DMS53 (cell line): ENCODE measurements at regions not wholly inside any gene's neighbourhood (a gene's known extent, or its start where the extent isn't known, plus 50 kb on each side); places are given as distances from the start of the nearest gene placed in this dataset.
"Not testable (repeated sequence)": the region's sequence is repeated elsewhere in the genome, so short reads cannot be mapped to it uniquely, and the experiment has no call there.

ENCODE experiments used
- DNase-seq: peaks from one replicate; lab custom pipeline; 2025; lab: John Stamatoyannopoulos, UW

- not testable (repeated sequence) for DNase-seq
Observed at GRCh38 chr6:81344026-81344425, 408.5 kb downstream of the TENT5A start.

DNA sequence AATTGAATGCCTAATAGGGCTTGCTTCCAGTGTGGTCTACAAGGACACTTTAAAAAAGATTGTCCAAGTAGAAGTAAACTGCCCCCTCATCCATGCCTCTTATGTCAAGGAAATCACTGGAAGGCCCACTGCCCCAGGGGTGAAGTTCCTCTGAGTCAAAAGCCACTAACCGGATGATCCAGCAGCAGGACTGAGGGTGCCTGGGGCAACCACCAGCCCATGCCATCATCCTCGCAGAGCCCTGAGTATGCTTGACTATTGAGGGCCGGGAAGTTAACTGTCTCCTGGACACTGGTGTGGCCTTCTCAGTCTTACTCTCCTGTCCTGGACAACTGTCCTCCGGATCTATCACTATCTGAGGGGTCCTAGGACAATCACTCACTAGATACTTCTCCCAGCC is 411.5 kb downstream of the TENT5A start:
- DNase-seq = no peak

- no peak for DNase-seq
Observed at GRCh38 chr6:81331526-81331925, 421.0 kb downstream of the TENT5A start.

- DNase-seq = no peak
Observed at GRCh38 chr6:81328700-81329099, 423.8 kb downstream of the TENT5A start.

GRCh38 chr6:81326881-81327561 is 425.5 kb downstream of the TENT5A start:
- no peak for DNase-seq

GRCh38 chr6:81309811-81310210 is 442.7 kb downstream of the TENT5A start:
- no peak for DNase-seq

- no peak for DNase-seq
Observed at GRCh38 chr6:81308577-81309279, 443.8 kb downstream of the TENT5A start.

DNA sequence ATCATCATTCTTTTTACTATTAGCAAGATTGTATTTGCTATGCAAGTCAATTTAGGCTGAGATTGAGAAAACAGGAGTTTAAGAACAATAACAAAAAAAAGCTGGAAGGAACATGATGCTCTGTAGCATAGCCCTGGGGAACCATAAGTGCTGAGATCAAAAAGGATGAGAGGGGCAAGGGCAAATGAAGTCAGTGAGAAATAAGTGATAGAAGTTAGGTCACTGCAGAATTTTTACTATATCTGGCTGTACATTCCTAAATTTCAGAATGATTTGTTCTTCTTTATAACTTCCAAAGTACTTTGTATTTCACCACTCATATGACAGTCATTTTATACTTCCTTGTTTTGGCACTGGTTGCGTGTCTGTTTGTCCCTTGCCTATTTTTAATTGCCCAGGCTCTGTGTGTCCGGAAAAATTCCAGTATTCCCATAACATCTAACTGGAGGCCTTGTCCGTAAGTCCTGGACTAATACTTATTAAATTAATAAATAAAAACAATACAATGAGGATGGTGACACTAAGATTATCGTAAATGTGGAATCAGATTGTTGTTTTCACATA is 444.7 kb downstream of the TENT5A start:
- no peak for DNase-seq

DNA sequence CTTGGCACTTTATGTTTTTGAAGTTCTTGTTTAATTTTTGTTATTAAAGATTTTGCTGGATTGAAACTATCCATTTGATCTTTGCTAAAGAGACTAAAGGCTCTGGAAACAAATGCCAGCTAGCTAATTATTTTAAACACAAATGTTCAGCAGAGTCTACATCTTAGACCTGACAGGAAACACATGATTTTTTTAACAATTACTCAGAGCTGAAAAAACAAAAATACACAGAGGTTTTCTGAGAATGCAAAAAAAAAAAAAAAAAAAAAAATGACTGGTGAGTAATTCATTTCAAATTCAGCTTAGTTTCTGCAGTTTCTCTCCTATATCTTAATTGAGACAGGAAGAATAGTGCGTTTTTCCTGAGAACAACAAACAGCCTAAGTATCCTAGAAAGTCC is 448.0 kb downstream of the TENT5A start:
- DNase-seq = no peak

GRCh38 chr6:81300961-81301360 is 451.5 kb downstream of the TENT5A start:
- no peak for DNase-seq

DNA sequence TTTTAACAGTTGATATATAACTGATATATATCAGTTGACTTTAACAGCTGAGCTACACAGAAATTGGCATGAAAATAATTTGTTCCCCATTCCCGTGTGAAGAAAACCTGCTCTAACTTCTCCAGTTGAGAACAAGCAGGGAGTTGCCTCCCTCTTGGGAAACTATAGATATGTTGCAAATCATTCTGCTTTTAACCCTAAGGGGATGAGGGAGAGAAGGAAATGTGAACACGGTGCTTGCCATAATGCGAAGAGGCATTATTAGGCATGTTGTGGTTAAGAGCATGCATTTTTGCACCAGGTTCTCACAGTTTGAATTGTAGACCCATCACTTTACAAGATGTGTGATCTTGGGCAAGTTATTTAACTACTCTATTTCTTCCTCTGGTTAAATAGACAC is 453.7 kb downstream of the TENT5A start:
- DNase-seq = no peak

- no peak for DNase-seq
Observed at GRCh38 chr6:81295310-81295709, 457.2 kb downstream of the TENT5A start.

DNA sequence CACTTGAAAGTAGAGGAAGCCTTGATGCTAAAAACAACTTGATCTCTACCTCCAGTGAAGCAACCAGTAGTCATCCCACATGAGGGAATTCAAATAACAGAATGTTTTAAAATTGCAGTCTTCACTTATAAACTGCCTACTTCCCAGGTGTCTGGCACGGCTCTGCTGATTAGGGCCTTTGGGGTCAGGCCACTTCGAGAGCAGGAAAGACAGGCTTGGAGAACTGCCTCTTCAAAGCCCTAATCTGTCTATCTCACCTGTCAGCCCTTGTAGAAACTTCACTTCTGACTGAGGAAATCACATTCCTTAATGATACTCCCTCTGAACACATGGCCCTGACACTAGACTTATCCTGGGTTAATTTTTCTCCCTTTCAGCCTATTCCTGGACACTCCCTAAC is 458.6 kb downstream of the TENT5A start:
- no peak for DNase-seq

DNA sequence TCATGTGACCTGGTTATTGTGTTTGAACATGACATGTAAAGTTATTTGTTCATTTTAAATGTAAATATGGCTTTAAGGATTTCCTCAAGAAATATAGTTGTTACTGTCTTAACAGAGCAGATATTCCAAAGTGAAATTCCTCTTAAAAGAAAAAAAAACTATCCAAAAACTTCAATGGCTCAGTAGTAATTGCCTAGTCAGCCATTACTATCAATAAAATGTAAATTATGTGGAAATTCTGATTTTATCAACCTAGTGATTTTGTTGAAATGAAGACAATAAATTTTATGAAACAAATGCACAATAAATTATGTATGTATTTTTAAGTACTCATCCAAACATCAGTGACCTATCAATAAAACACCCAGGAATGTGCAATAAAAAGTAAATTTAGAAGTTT is 463.3 kb downstream of the TENT5A start:
- DNase-seq = no peak

- no peak for DNase-seq
Observed at GRCh38 chr6:81265106-81265505, 487.4 kb downstream of the TENT5A start.

DNA sequence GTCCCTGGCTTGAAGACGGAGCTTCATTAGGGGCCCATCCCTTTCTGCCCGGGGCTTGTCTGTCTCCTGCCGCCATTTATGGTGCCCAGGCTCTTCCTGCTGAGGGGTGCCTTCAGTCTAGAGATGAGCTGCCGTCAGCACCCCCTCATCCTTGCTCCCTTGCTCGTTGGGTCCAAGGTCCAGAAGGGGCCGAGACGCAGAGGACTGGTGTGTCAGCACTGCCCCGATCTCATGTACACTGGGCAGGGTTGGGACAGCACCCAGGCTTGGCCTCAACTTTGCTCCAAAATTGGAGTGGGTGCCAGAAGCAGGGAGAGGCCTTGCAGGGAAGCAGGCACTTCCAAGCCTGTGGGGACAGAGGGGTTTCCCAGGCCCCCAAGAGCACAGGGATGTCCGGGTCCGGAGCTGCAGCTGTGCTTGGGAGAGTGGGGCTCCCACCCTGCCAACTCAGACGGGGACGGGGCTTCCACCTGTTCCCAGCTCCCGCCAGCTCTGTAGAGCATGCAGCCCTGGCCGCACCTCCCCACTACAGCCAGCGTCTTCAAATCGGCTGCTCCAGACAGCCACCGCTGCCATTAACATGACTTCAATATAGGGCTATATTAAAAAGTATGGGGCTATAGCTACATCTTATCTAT is 488.8 kb downstream of the TENT5A start:
- DNase-seq = no peak

GRCh38 chr6:81262656-81263055 is 489.8 kb downstream of the TENT5A start:
- no peak for DNase-seq

- DNase-seq = not testable (repeated sequence)
Observed at GRCh38 chr6:81256223-81256622, 496.3 kb downstream of the TENT5A start.

GRCh38 chr6:81253821-81254220 is 498.7 kb downstream of the TENT5A start:
- DNase-seq = no peak

DNA sequence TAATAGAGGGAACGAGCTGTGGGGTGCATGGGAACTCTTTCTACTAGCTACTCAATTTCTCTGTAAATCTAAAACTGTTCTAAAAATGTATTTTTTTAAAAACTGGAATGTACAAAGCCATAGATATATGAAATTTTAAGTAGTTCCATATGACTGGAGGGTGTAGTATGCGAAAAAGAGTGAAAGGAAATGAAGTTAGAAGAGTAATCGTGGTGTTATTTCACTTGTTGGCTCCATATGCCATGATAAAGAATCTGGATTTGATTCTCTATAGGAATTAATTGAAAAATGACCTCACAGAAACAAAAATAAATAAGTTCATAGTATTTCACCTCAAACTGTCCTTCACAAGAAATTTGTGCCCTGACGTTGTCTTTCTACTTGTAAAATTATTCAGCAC is 500.2 kb downstream of the TENT5A start:
- no peak for DNase-seq

DNA sequence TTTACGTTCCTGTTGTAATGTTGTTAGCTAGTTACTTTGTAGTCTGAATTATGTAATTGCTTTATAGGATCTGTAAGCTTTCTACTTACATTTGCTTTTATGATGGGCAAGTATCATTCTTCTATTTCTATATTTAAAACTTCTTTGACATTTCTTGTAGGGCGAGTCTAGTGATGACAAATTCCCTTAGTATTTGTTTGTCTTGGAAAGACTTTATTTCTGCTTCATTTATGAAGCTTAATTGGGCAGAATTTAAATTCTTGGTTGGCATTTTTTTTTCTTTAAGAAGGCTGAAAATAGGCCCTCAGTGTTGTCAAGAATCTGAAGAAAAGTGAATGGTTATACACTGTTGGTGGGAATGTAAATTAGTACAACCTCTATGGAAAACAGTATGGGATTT is 506.3 kb downstream of the TENT5A start:
- DNase-seq = no peak

GRCh38 chr6:81242624-81243023 is 509.9 kb downstream of the TENT5A start:
- no peak for DNase-seq
